H9 (cell line): ENCODE measurements at regions not wholly inside any gene's neighbourhood (a gene's known extent, or its start where the extent isn't known, plus 50 kb on each side); places are given as distances from the start of the nearest gene placed in this dataset.
A peak's percentile ranks its signal among the peaks of the same experiment; 100 is the strongest.

Experiments
- DNase-seq: peaks from one replicate; pipeline ENCODE4 v3.0.0-alpha.2; 2017
- H2AFZ ChIP-seq: one replicate; pipeline ENCODE4 v1.6.1; 2013; ENCODE audit warnings: mild to moderate bottlenecking, low read length, control low read depth, moderate library complexity
- H2AK5ac ChIP-seq: 2 replicates; pipeline ENCODE4 v1.6.1; 2013; ENCODE audit warnings: low read length, control low read depth, mixed read lengths; ENCODE audit not compliant: insufficient read length
- H2BK120ac ChIP-seq: one replicate; pipeline ENCODE4 v1.6.1; 2013; ENCODE audit warnings: low read depth, mild to moderate bottlenecking, low read length, control low read depth, inconsistent platforms; ENCODE audit not compliant: poor library complexity, severe bottlenecking
- H2BK12ac ChIP-seq: 2 replicates; pipeline ENCODE4 v1.6.1; 2013; ENCODE audit warnings: low read length, control low read depth, mixed read lengths, low read depth; ENCODE audit not compliant: insufficient read length
- H2BK15ac ChIP-seq: 2 replicates; pipeline ENCODE4 v1.6.1; 2013; ENCODE audit warnings: low read depth, low read length, control low read depth
- H2BK20ac ChIP-seq: one replicate; pipeline ENCODE4 v1.6.1; 2013; ENCODE audit warnings: low read depth, mild to moderate bottlenecking, low read length, control low read depth, inconsistent platforms; ENCODE audit not compliant: poor library complexity, severe bottlenecking
- H2BK5ac ChIP-seq: 2 replicates; pipeline ENCODE4 v1.6.1; 2013; ENCODE audit warnings: low read length, control low read depth, mixed read lengths; ENCODE audit not compliant: insufficient read length
- H3K14ac ChIP-seq: 2 replicates; pipeline ENCODE4 v1.6.1; 2013; ENCODE audit warnings: low read length, control low read depth; ENCODE audit not compliant: insufficient read depth
- H3K18ac ChIP-seq: 2 replicates; pipeline ENCODE4 v1.6.1; 2013; ENCODE audit warnings: low read depth, mild to moderate bottlenecking, mixed read lengths, low read length, control low read depth; ENCODE audit not compliant: insufficient read length
- H3K23ac ChIP-seq: 2 replicates; pipeline ENCODE4 v1.6.1; 2013; ENCODE audit warnings: low read length, control low read depth, mixed read lengths, low read depth; ENCODE audit not compliant: insufficient read length
- H3K23me2 ChIP-seq: 2 replicates; pipeline ENCODE4 v1.6.1; 2013; ENCODE audit warnings: low read depth, mild to moderate bottlenecking, mixed read lengths, low read length, control low read depth; ENCODE audit not compliant: insufficient read length, poor library complexity, severe bottlenecking
- H3K27ac ChIP-seq: 2 replicates; pipeline ENCODE4 v1.5.1; 2013; ENCODE audit warnings: low read length, control low read depth, mixed read lengths, low read depth; ENCODE audit not compliant: insufficient read length
- H3K27me3 ChIP-seq: 2 replicates; pipeline ENCODE4 v1.6.1; 2013; ENCODE audit warnings: low read length, control low read depth, inconsistent platforms; ENCODE audit not compliant: insufficient read depth
- H3K4ac ChIP-seq: 2 replicates; pipeline ENCODE4 v1.6.1; 2013; ENCODE audit warnings: low read depth, mild to moderate bottlenecking, control low read depth, inconsistent platforms, low read length, moderate library complexity
- H3K4me1 ChIP-seq: 2 replicates; pipeline ENCODE4 v1.6.1; 2013; ENCODE audit warnings: low read length, control low read depth, inconsistent platforms; ENCODE audit not compliant: insufficient read depth
- H3K4me2 ChIP-seq: 2 replicates; pipeline ENCODE4 v1.6.1; 2013; ENCODE audit warnings: low read length, control low read depth, mixed read lengths; ENCODE audit not compliant: insufficient read length, insufficient read depth
- H3K56ac ChIP-seq: 2 replicates; pipeline ENCODE4 v1.6.1; 2013; ENCODE audit warnings: low read depth, mild to moderate bottlenecking, mixed read lengths, low read length, control low read depth; ENCODE audit not compliant: insufficient read length
- H3K79me1 ChIP-seq: 2 replicates; pipeline ENCODE4 v1.6.1; 2013; ENCODE audit warnings: low read depth, mild to moderate bottlenecking, moderate library complexity, low read length, control low read depth, inconsistent platforms; ENCODE audit not compliant: insufficient read depth, poor library complexity, severe bottlenecking
- H3K79me2 ChIP-seq: 2 replicates; pipeline ENCODE4 v1.6.1; 2013; ENCODE audit warnings: low read length, control low read depth, inconsistent platforms; ENCODE audit not compliant: insufficient read depth
- H3K9ac ChIP-seq: 2 replicates; pipeline ENCODE4 v1.6.1; 2013; ENCODE audit warnings: low read length, control low read depth, mixed read lengths; ENCODE audit not compliant: insufficient read length; ENCODE audit errors: extremely low read depth
- H3K9me3 ChIP-seq: one replicate; pipeline ENCODE4 v1.6.1; 2013; ENCODE audit warnings: low read depth, low read length, inconsistent platforms; ENCODE audit not compliant: control insufficient read depth
- H3T11ph ChIP-seq: one replicate; pipeline ENCODE4 v1.6.1; 2013; ENCODE audit warnings: mild to moderate bottlenecking, low read length, control low read depth, inconsistent platforms
- H4K20me1 ChIP-seq: one replicate; pipeline ENCODE4 v1.6.1; 2013; ENCODE audit not compliant: control insufficient read depth, insufficient read length, insufficient read depth
- H4K5ac ChIP-seq: 2 replicates; pipeline ENCODE4 v1.6.1; 2013; ENCODE audit warnings: low read depth, mild to moderate bottlenecking, mixed read lengths, low read length, control low read depth; ENCODE audit not compliant: insufficient read length
- H4K8ac ChIP-seq: replicated peaks from 2 replicates; pipeline ENCODE4 v1.6.1; 2013; ENCODE audit warnings: low read length, control low read depth, mixed read lengths, low read depth; ENCODE audit not compliant: insufficient read length
- H4K91ac ChIP-seq: 2 replicates; pipeline ENCODE4 v1.6.1; 2013; ENCODE audit warnings: low read depth, mild to moderate bottlenecking, moderate library complexity, mixed read lengths, low read length, control low read depth; ENCODE audit not compliant: insufficient read length
- H3K27ac Mint-ChIP-seq, 3 experiments: 2 replicates in 2 of 3; 3 replicates in 1 of 3; pipeline ENCODE4 v1.8.0; 2020 to 2021; ENCODE audit warnings: mixed read lengths in 3 of 3, mild to moderate bottlenecking in 1 of 3, moderate library complexity in 1 of 3
- H3K27me3 Mint-ChIP-seq: 2 replicates; pipeline ENCODE4 v1.8.0; 2021; ENCODE audit warnings: low read depth, mild to moderate bottlenecking, moderate library complexity, mixed read lengths
- H3K36me3 Mint-ChIP-seq, 3 experiments: 2 replicates in 2 of 3; 3 replicates in 1 of 3; pipeline ENCODE4 v1.8.0; 2020 to 2021; ENCODE audit warnings: low read depth in 3 of 3, mixed read lengths in 3 of 3; ENCODE audit not compliant: insufficient read depth in 1 of 3
- H3K4me1 Mint-ChIP-seq, 2 experiments: 2 replicates each; pipeline ENCODE4 v1.8.0; 2020; ENCODE audit warnings: mixed read lengths in 2 of 2
- H3K4me3 Mint-ChIP-seq, 2 experiments: 2 replicates in 1 of 2; 3 replicates in 1 of 2; pipeline ENCODE4 v1.8.0; 2020 to 2021; ENCODE audit warnings: mild to moderate bottlenecking in 2 of 2, mixed read lengths in 2 of 2, moderate library complexity in 1 of 2
- H3K9me3 Mint-ChIP-seq, 2 experiments: 2 replicates in 1 of 2; 3 replicates in 1 of 2; pipeline ENCODE4 v1.8.0; 2020; ENCODE audit warnings: mild to moderate bottlenecking in 2 of 2, mixed read lengths in 2 of 2, moderate library complexity in 1 of 2
- CTCF ChIP-seq: fragments of 200-600 bp; sonication (generic); conservative IDR thresholded peaks from 3 replicates; pipeline ENCODE4 v1.8.0; 2021; ENCODE audit warnings: antibody characterized with exemption, mild to moderate bottlenecking
- WGBS: extraction: QIAGEN DNeasy Blood & Tissue Kit; methylation state at CpG from one replicate; pipeline ENCODE4 v1.1.7; 2013; ENCODE audit warnings: missing lambda C conversion rate, low lambda C conversion rate, mixed read lengths; ENCODE audit not compliant: insufficient read length; ENCODE audit errors: extremely low coverage; 5-methylcytosine and 5-hydroxymethylcytosine counted together

GRCh38 chr16:9170470-9170869 is 79.0 kb downstream of the HAPSTR1 start:
- no peak overlapping the region for H3K18ac ChIP-seq
- H3K9me3 ChIP-seq, result no peaks in the 10 kb centered on the region
- no peak overlapping the region for H3K23ac ChIP-seq
- Mint-ChIP-seq H3K36me3 (no peaks in the 10 kb centered on the region), H3K4me1 (peaks cover 2 to 6% of the 10 kb centered on the region in 2 experiments; a peak in 2 of 4 replicates), H3K4me3 (no peak overlapping the region), H3K27me3 (no peaks in the 10 kb centered on the region), H3K27ac (no peak overlapping the region), H3K9me3 (no peaks in the 10 kb centered on the region)
- H3T11ph ChIP-seq, result no peak overlapping the region
- no peak overlapping the region for H3K4ac ChIP-seq
- no peak overlapping the region for H2BK120ac ChIP-seq
- H4K5ac ChIP-seq, result no peak overlapping the region
- DNase-seq, result no peak
- H3K4me2 ChIP-seq, result no peak overlapping the region
- no peak overlapping the region for H4K8ac ChIP-seq
- H2AK5ac ChIP-seq, result no peak overlapping the region
- no peak overlapping the region for H4K91ac ChIP-seq
- H2BK15ac ChIP-seq, result no peak overlapping the region
- H3K27ac ChIP-seq, result no peak overlapping the region
- no peak overlapping the region for H2BK20ac ChIP-seq
- H3K14ac ChIP-seq, result peak overlapping the region; percentile 54; the same call in 1 of the 2 replicates
- H4K20me1 ChIP-seq, result no peaks in the 10 kb centered on the region
- no peak overlapping the region for H2BK5ac ChIP-seq
- H3K23me2 ChIP-seq, result no peaks in the 10 kb centered on the region
- WGBS, result no CpG with 5 or more reads among the region's 12 CpGs
- H3K27me3 ChIP-seq, result no peaks in the 10 kb centered on the region
- no peak overlapping the region for H3K9ac ChIP-seq
- no peak overlapping the region for H2BK12ac ChIP-seq
- no peaks in the 10 kb centered on the region for H3K4me1 ChIP-seq
- no peaks in the 10 kb centered on the region for H3K79me2 ChIP-seq
- no peak overlapping the region for H3K56ac ChIP-seq
- no peak for TF ChIP-seq CTCF
- no peak overlapping the region for H2AFZ ChIP-seq
- no peaks in the 10 kb centered on the region for H3K79me1 ChIP-seq
